MM.1S (cell line): ENCODE measurements at regions not wholly inside any gene's neighbourhood (a gene's known extent, or its start where the extent isn't known, plus 50 kb on each side); places are given as distances from the start of the nearest gene placed in this dataset.

Source experiments
- DNase-seq: peaks from one replicate; pipeline ENCODE4 v3.0.0-alpha.2; 2015
- H2AFZ ChIP-seq: fragments of 300-600 bp; sonication (generic); 2 replicates; pipeline ENCODE4 v1.6.0; 2016; ENCODE audit warnings: antibody characterized with exemption, low read length
- H3F3A ChIP-seq: fragments of 300-600 bp; sonication (generic); 2 replicates; pipeline ENCODE4 v1.6.1; 2016; ENCODE audit warnings: mild to moderate bottlenecking, antibody characterized with exemption, low read length, moderate library complexity, mixed read lengths; ENCODE audit not compliant: insufficient read depth
- H3K27ac ChIP-seq: fragments of 300-600 bp; sonication (generic); 2 replicates; pipeline ENCODE4 v1.5.1; 2016; ENCODE audit warnings: mild to moderate bottlenecking, low read length
- H3K27me3 ChIP-seq: fragments of 300-600 bp; sonication (generic); replicated peaks from 2 replicates; pipeline ENCODE4 v1.6.0; 2016; ENCODE audit warnings: low read length; ENCODE audit not compliant: insufficient read depth
- H3K36me3 ChIP-seq: fragments of 300-600 bp; sonication (generic); replicated peaks from 2 replicates; pipeline ENCODE4 v1.6.1; 2016; ENCODE audit warnings: mild to moderate bottlenecking, low read length, mixed read lengths; ENCODE audit not compliant: insufficient read depth
- H3K4me1 ChIP-seq: fragments of 300-600 bp; sonication (generic); 2 replicates; pipeline ENCODE4 v1.6.1; 2016; ENCODE audit warnings: low read length, mixed read lengths
- H3K4me2 ChIP-seq: fragments of 300-600 bp; sonication (generic); 2 replicates; pipeline ENCODE4 v1.6.0; 2016; ENCODE audit warnings: low read depth, low read length
- H3K4me3 ChIP-seq: fragments of 300-600 bp; sonication (generic); 2 replicates; pipeline ENCODE4 v1.5.1; 2016; ENCODE audit warnings: low read length, mixed read lengths
- H3K79me2 ChIP-seq: fragments of 300-600 bp; sonication (generic); 2 replicates; pipeline ENCODE4 v1.6.1; 2016; ENCODE audit warnings: mixed run types, low read length, mixed read lengths
- H3K9ac ChIP-seq: fragments of 300-600 bp; sonication (generic); 2 replicates; pipeline ENCODE4 v1.6.1; 2016; ENCODE audit warnings: low read length, mixed read lengths
- H3K9me2 ChIP-seq: fragments of 300-600 bp; sonication (generic); replicated peaks from 2 replicates; pipeline ENCODE4 v1.6.1; 2016; ENCODE audit warnings: mild to moderate bottlenecking, low read length, mixed read lengths; ENCODE audit not compliant: insufficient read depth
- H3K9me3 ChIP-seq: fragments of 300-600 bp; sonication (generic); replicated peaks from 2 replicates; pipeline ENCODE4 v1.6.1; 2016; ENCODE audit warnings: mild to moderate bottlenecking, low read length, mixed read lengths; ENCODE audit not compliant: insufficient read depth
- H4K20me1 ChIP-seq: fragments of 300-600 bp; sonication (generic); 2 replicates; pipeline ENCODE4 v1.6.1; 2016; ENCODE audit warnings: mild to moderate bottlenecking, low read length, moderate library complexity, mixed read lengths; ENCODE audit not compliant: insufficient read depth
- EZH2 ChIP-seq: fragments of 300-600 bp; sonication (generic); optimal IDR thresholded peaks from 2 replicates; pipeline ENCODE3; 2017; ENCODE audit warnings: low read depth, mild to moderate bottlenecking, antibody characterized with exemption, low read length, mixed read lengths
- EZH2phosphoT487 ChIP-seq: fragments of 300-600 bp; sonication (generic); IDR thresholded peaks from 2 replicates; pipeline ENCODE4 v1.6.1; 2018; ENCODE audit warnings: antibody characterized with exemption, low read length
- TF ChIP-seq, protein P1 (sequence below): fragments of 300-600 bp; sonication (generic); IDR thresholded peaks from 2 replicates; pipeline ENCODE4 v1.5.1; 2016; ENCODE audit warnings: antibody characterized with exemption, low read length, mixed read lengths

GRCh38 chr2:37868866-37869265 is 56.2 kb upstream of the RMDN2 start:
- Histone ChIP-seq H3K4me2 (no peak overlapping the region), H3K4me3 (no peak overlapping the region), H3K9me2 (no peaks in the 10 kb centered on the region), H3K27ac (no peak overlapping the region), H4K20me1 (no peaks in the 10 kb centered on the region), H3K79me2 (no peaks in the 10 kb centered on the region), H3K27me3 (no peaks in the 10 kb centered on the region), H3K36me3 (no peaks in the 10 kb centered on the region), H3K9me3 (no peaks in the 10 kb centered on the region), H2AFZ (no peak overlapping the region), H3F3A (no peaks in the 10 kb centered on the region), H3K9ac (no peak overlapping the region), H3K4me1 (peaks cover 6% of the 10 kb centered on the region; the same call in 1 of the 2 replicates)
- TF ChIP-seq EZH2phosphoT487 (no peak), EZH2 (no peak)
- TF ChIP-seq, protein P1, sequence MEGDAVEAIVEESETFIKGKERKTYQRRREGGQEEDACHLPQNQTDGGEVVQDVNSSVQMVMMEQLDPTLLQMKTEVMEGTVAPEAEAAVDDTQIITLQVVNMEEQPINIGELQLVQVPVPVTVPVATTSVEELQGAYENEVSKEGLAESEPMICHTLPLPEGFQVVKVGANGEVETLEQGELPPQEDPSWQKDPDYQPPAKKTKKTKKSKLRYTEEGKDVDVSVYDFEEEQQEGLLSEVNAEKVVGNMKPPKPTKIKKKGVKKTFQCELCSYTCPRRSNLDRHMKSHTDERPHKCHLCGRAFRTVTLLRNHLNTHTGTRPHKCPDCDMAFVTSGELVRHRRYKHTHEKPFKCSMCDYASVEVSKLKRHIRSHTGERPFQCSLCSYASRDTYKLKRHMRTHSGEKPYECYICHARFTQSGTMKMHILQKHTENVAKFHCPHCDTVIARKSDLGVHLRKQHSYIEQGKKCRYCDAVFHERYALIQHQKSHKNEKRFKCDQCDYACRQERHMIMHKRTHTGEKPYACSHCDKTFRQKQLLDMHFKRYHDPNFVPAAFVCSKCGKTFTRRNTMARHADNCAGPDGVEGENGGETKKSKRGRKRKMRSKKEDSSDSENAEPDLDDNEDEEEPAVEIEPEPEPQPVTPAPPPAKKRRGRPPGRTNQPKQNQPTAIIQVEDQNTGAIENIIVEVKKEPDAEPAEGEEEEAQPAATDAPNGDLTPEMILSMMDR, result no peak
- no peak for DNase-seq

DNA sequence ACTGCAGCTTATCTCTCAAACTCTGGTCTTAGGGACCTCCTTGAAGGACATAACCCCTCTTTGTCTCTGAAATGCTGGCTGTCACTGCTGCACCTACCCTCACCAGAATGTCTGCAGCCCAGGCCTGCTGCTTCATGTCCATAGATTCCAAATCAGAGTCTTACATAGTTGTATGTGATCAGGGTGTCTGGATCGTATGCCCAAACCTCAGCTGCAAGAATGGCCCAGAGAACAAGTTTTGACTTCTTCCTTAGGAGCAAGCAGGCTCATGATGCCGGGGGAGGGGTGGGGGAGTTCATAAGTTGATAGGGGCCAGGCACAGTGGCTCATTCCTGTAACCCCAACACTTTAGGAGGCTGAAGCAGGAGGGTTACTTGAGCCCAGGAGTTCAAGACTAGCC is 55.8 kb upstream of the RMDN2 start:
- Histone ChIP-seq H3K9me3 (no peaks in the 10 kb centered on the region), H3K36me3 (no peaks in the 10 kb centered on the region), H3K4me1 (peaks cover 6% of the 10 kb centered on the region; the same call in 1 of the 2 replicates), H3K27ac (no peak overlapping the region), H3K4me3 (no peak overlapping the region), H3F3A (no peaks in the 10 kb centered on the region), H3K4me2 (no peak overlapping the region), H3K79me2 (no peaks in the 10 kb centered on the region), H4K20me1 (no peaks in the 10 kb centered on the region), H2AFZ (no peak overlapping the region), H3K9me2 (no peaks in the 10 kb centered on the region), H3K27me3 (no peaks in the 10 kb centered on the region), H3K9ac (no peak overlapping the region)
- no peak for DNase-seq
- TF ChIP-seq EZH2 (no peak), EZH2phosphoT487 (no peak)
- TF ChIP-seq, protein P1, result no peak

DNA sequence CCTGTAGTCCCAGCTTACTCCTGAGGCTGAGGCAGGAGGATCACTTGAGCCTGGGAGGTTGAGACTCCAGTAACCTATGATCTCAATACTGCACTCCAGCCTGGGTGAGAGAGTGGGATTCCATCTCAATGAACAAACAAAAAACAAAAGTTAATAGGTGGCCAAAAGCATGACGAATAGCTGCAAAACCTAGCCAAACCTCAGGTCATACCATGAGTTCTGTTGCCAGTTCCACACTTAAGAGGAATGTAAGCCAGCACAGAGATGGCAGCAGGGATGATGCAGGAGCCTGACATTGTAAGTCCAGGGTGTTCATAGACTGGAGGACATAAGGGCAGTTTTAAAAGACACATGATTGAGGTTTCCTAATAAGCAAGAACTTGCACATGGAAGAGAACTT is 55.3 kb upstream of the RMDN2 start:
- H3K36me3 ChIP-seq, result no peaks in the 10 kb centered on the region
- no peak overlapping the region for H2AFZ ChIP-seq
- no peak overlapping the region for H3K4me3 ChIP-seq
- peaks cover 6% of the 10 kb centered on the region; the same call in 1 of the 2 replicates for H3K4me1 ChIP-seq
- no peak overlapping the region for H3K9ac ChIP-seq
- H3K79me2 ChIP-seq, result no peaks in the 10 kb centered on the region
- no peaks in the 10 kb centered on the region for H4K20me1 ChIP-seq
- no peak overlapping the region for H3K27ac ChIP-seq
- no peaks in the 10 kb centered on the region for H3K27me3 ChIP-seq
- DNase-seq, result no peak
- no peaks in the 10 kb centered on the region for H3K9me3 ChIP-seq
- no peak for TF ChIP-seq EZH2phosphoT487
- no peaks in the 10 kb centered on the region for H3K9me2 ChIP-seq
- H3F3A ChIP-seq, result no peaks in the 10 kb centered on the region
- H3K4me2 ChIP-seq, result no peak overlapping the region

- no peaks in the 10 kb centered on the region for H3F3A ChIP-seq
- H3K4me2 ChIP-seq, result no peak overlapping the region
- no peaks in the 10 kb centered on the region for H3K9me2 ChIP-seq
- no peak overlapping the region for H3K27ac ChIP-seq
- no peak for DNase-seq
- peaks cover 6% of the 10 kb centered on the region; the same call in 1 of the 2 replicates for H3K4me1 ChIP-seq
- no peaks in the 10 kb centered on the region for H3K36me3 ChIP-seq
- no peaks in the 10 kb centered on the region for H3K9me3 ChIP-seq
- H3K4me3 ChIP-seq, result no peak overlapping the region
- H4K20me1 ChIP-seq, result no peaks in the 10 kb centered on the region
- H3K79me2 ChIP-seq, result no peaks in the 10 kb centered on the region
- TF ChIP-seq EZH2 (no peak), EZH2phosphoT487 (no peak)
- TF ChIP-seq, protein P1, result no peak
- no peak overlapping the region for H2AFZ ChIP-seq
- H3K9ac ChIP-seq, result no peak overlapping the region
- no peaks in the 10 kb centered on the region for H3K27me3 ChIP-seq
Measured at GRCh38 chr2:37870829-37871228, 54.3 kb upstream of the RMDN2 start.
